ENCODE measurements at regions not wholly inside any gene's neighbourhood (a gene's known extent, or its start where the extent isn't known, plus 50 kb on each side); places are given as distances from the start of the nearest gene placed in this dataset.

DNA sequence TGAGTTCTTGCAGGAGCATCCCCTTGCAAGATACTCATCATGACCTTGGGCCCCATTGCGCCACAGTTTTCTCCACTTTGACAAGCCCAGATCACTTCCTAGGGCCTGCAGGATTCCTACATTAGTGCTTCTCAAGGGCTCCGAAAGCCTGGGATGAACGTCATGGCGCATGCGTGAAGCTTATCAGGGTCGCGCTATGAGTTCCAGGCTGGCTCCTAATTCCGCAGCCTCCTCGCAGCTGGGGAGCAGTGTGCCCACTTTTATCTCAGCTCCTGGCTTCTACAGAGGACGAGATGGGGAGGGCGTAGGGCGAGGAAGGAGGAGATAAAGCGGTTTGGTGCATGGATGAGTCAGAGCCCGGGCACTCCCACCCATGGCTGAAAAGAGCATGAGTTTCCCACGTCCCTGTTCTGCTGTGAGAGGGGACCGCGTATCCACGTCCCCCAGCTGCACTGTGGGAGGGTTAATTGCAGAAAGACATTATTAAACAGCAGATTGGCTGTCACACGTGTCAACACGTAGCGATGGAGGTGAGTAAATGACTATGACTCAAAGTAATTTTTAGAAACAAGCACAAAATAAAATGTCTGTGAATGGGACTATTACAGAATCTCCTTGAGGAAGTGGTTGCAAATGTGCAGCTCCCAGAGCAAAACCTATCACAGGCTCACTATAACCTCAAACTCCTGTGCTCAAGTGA lies 72.9 kb upstream of the DSP start:
- DNase-seq (ENCODE audit: low read depth, low spot score), result no peak

GRCh38 chr6:7469696-7470095 lies 71.8 kb upstream of the DSP start:
- DNase-seq (ENCODE audit: low read depth, low spot score), result peak; percentile 10

- DNase-seq (ENCODE audit: low read depth, low spot score), result no peak
These were observed 70.3 kb upstream of the DSP start for GRCh38 chr6:7471171-7471570.

- DNase-seq (ENCODE audit: low read depth, low spot score), result no peak
These were observed 67.4 kb upstream of the DSP start for GRCh38 chr6:7473805-7474719.

GRCh38 chr6:7475081-7475480 lies 66.4 kb upstream of the DSP start:
- DNase-seq (ENCODE audit: low read depth, low spot score), result no peak

- DNase-seq (ENCODE audit: low read depth, low spot score), result no peak
These were observed 61.6 kb upstream of the DSP start for GRCh38 chr6:7479801-7480266.

- DNase-seq (ENCODE audit: low read depth, low spot score), result no peak
These were observed 56.8 kb upstream of the DSP start for GRCh38 chr6:7484666-7485065.

- DNase-seq (ENCODE audit: low read depth, low spot score), result no peak
These were observed 54.5 kb upstream of the DSP start for GRCh38 chr6:7486951-7487350.

DNA sequence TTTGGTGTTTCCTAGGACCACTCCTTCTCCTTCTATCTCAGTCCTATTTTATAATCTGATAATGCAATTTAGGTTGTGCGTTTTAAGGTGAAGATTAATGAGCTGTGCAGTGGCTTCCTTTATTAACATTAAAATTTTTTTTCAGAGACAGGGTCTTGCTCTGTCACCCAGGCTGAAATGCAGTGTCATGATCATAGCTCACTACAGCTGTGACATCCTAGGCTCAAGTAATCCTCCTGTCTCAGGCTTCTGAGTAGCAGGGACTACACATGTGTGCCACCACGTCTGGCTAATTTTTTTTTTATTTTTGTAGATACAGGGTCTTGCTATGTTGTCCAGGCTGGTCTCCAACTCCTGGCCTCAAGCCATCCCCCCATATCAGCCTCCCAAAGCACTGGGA lies 53.0 kb upstream of the DSP start:
- no peak for DNase-seq (ENCODE audit: low read depth, low spot score)

- DNase-seq (ENCODE audit: low read depth, low spot score), result no peak
These were observed 52.1 kb upstream of the DSP start for GRCh38 chr6:7489376-7489775.

Data from brain pericyte (primary cell).